Lower leg skin (tissue), 3 donors: ENCODE measurements at regions not wholly inside any gene's neighbourhood (a gene's known extent, or its start where the extent isn't known, plus 50 kb on each side); places are given as distances from the start of the nearest gene placed in this dataset.

Experiments used
- CTCF ChIP-seq, 3 donors: fragments of 450-650 bp; IDR thresholded peaks; one replicate each; pipeline ENCODE4 v1.5.1; 2016; ENCODE audit warnings: antibody characterized with exemption in 3 of 3, mild to moderate bottlenecking in 3 of 3, moderate library complexity in 2 of 3
- POLR2A ChIP-seq, 2 donors: fragments of 450-650 bp; IDR thresholded peaks; one replicate each; pipeline ENCODE4 v1.6.1; 2016 to 2017; ENCODE audit warnings: antibody characterized with exemption in 2 of 2, mild to moderate bottlenecking in 1 of 2, moderate library complexity in 1 of 2

GRCh38 chr2:146804288-146804687, 1040.5 kb upstream of the ACVR2A start:
- TF ChIP-seq CTCF (IDR thresholded peaks at IDR 0.05) = no peak
- no peak for TF ChIP-seq POLR2A (IDR thresholded peaks at IDR 0.05)
